Stimulated activated CD4-positive, alpha-beta T cell treated with anti-CD3 and anti-CD28 coated beads, TNF-alpha, amount 100 ng/mL, for 24 hours (primary cell): ENCODE measurements at regions not wholly inside any gene's neighbourhood (a gene's known extent, or its start where the extent isn't known, plus 50 kb on each side); places are given as distances from the start of the nearest gene placed in this dataset.
"Not testable (repeated sequence)": the region's sequence is repeated elsewhere in the genome, so short reads cannot be mapped to it uniquely, and the experiment has no call there.

Experiments used
- DNase-seq, 3 experiments: peaks; one replicate each; pipeline ENCODE4 v3.0.0-alpha.2; 2020; ENCODE audit warnings: low read depth in 3 of 3

- DNase-seq: not testable (repeated sequence)
Measured at GRCh38 chr3:130151555-130151954, 69.9 kb downstream of the ALG1L2 start.

- not testable (repeated sequence) for DNase-seq
Measured at GRCh38 chr3:130153247-130153646, 71.6 kb downstream of the ALG1L2 start.

GRCh38 chr3:130155464-130155863 is 73.8 kb downstream of the ALG1L2 start:
- not testable (repeated sequence) for DNase-seq

- DNase-seq: not testable (repeated sequence)
Measured at GRCh38 chr3:130166856-130167255, 85.2 kb downstream of the ALG1L2 start.

GRCh38 chr3:130175195-130175594 is 93.6 kb downstream of the ALG1L2 start:
- not testable (repeated sequence) for DNase-seq

GRCh38 chr3:130176476-130177256 is 95.0 kb downstream of the ALG1L2 start:
- not testable (repeated sequence) for DNase-seq

- not testable (repeated sequence) for DNase-seq
Measured at GRCh38 chr3:130178835-130179234, 97.2 kb downstream of the ALG1L2 start.

- DNase-seq: peak in 2 of 3 experiments; percentile 2 to 21
Measured at GRCh38 chr3:130179353-130179970, 97.8 kb downstream of the ALG1L2 start.

- DNase-seq: not testable (repeated sequence)
Measured at GRCh38 chr3:130182475-130182874, 100.8 kb downstream of the ALG1L2 start.

GRCh38 chr3:130183689-130184088 is 102.1 kb downstream of the ALG1L2 start:
- not testable (repeated sequence) for DNase-seq

GRCh38 chr3:130184152-130185024 is 102.8 kb downstream of the ALG1L2 start:
- DNase-seq: not testable (repeated sequence)

GRCh38 chr3:130201272-130201671 is 119.6 kb downstream of the ALG1L2 start:
- not testable (repeated sequence) for DNase-seq

GRCh38 chr3:130203633-130204032 is 122.0 kb downstream of the ALG1L2 start:
- not testable (repeated sequence) for DNase-seq

- DNase-seq: no peak
Measured at GRCh38 chr3:130227540-130227939, 117.9 kb upstream of the COL6A5 start.

GRCh38 chr3:130242850-130243569 is 102.5 kb upstream of the COL6A5 start:
- DNase-seq: no peak

- no peak for DNase-seq
Measured at GRCh38 chr3:130243808-130244207, 101.7 kb upstream of the COL6A5 start.

- no peak for DNase-seq
Measured at GRCh38 chr3:130250982-130251381, 94.5 kb upstream of the COL6A5 start.

- DNase-seq: no peak
Measured at GRCh38 chr3:130255442-130255841, 90.0 kb upstream of the COL6A5 start.

- DNase-seq: no peak
Measured at GRCh38 chr3:130256821-130257340, 88.6 kb upstream of the COL6A5 start.

GRCh38 chr3:130258532-130258952 is 86.9 kb upstream of the COL6A5 start:
- DNase-seq: no peak
